ENCODE measurements at regions not wholly inside any gene's neighbourhood (a gene's known extent, or its start where the extent isn't known, plus 50 kb on each side); places are given as distances from the start of the nearest gene placed in this dataset.

- no peak for DNase-seq (ENCODE audit: low spot score)
Observed at GRCh38 chr9:129240581-129241211, 62.6 kb upstream of the IER5L start.

GRCh38 chr9:129239946-129240490, 62.0 kb upstream of the IER5L start:
- DNase-seq (ENCODE audit: low spot score), result no peak

- no peak for DNase-seq (ENCODE audit: low spot score)
Observed at GRCh38 chr9:129237803-129238202, 59.7 kb upstream of the IER5L start.

GRCh38 chr9:129237164-129237611, 59.1 kb upstream of the IER5L start:
- peak; percentile 73 for DNase-seq (ENCODE audit: low spot score)

GRCh38 chr9:129236441-129237145, 58.5 kb upstream of the IER5L start:
- no peak for DNase-seq (ENCODE audit: low spot score)

- DNase-seq (ENCODE audit: low spot score), result no peak
Observed at GRCh38 chr9:129235931-129236331, 57.9 kb upstream of the IER5L start.

GRCh38 chr9:129235041-129235930, 57.2 kb upstream of the IER5L start:
- DNase-seq (ENCODE audit: low spot score), result no peak

GRCh38 chr9:129234491-129234890, 56.4 kb upstream of the IER5L start:
- no peak for DNase-seq (ENCODE audit: low spot score)

GRCh38 chr9:129232839-129233591, 55.0 kb upstream of the IER5L start:
- DNase-seq (ENCODE audit: low spot score), result no peak

GRCh38 chr9:129231759-129232158, 53.7 kb upstream of the IER5L start:
- DNase-seq (ENCODE audit: low spot score), result no peak

GRCh38 chr9:129231022-129231739, 53.1 kb upstream of the IER5L start:
- DNase-seq (ENCODE audit: low spot score), result no peak

- DNase-seq (ENCODE audit: low spot score), result no peak
Observed at GRCh38 chr9:129230302-129230701, 52.2 kb upstream of the IER5L start.
